ENCODE measurements at regions not wholly inside any gene's neighbourhood (a gene's known extent, or its start where the extent isn't known, plus 50 kb on each side); places are given as distances from the start of the nearest gene placed in this dataset.

- TF ChIP-seq ZNF70 (CRISPR knock-in tag; IDR thresholded peaks at IDR 0.05) (no peak), TOX (CRISPR knock-in tag; IDR thresholded peaks at IDR 0.05; ENCODE audit: borderline replicate concordance) (no peak)
- ATAC-seq = no peak
Measured at GRCh38 chr6:74651948-74652842, 553.7 kb downstream of the COL12A1 start.

GRCh38 chr6:74650668-74651067 is 555.2 kb downstream of the COL12A1 start:
- no peak for TF ChIP-seq BACH2 (CRISPR knock-in tag; IDR thresholded peaks at IDR 0.05; ENCODE audit: borderline replicate concordance)
- TF ChIP-seq ZC3H10 (CRISPR knock-in tag; IDR thresholded peaks at IDR 0.05) = no peak
- TF ChIP-seq PATZ1 (CRISPR knock-in tag; IDR thresholded peaks at IDR 0.05; ENCODE audit: borderline replicate concordance) = no peak
- no peak for TF ChIP-seq TSHZ2 (CRISPR knock-in tag; IDR thresholded peaks at IDR 0.05)
- TF ChIP-seq GLIS3 (CRISPR knock-in tag; IDR thresholded peaks at IDR 0.05) = no peak
- no peak for TF ChIP-seq ZFP3 (CRISPR knock-in tag; IDR thresholded peaks at IDR 0.05)
- no peak for TF ChIP-seq CREB5 (CRISPR knock-in tag; IDR thresholded peaks at IDR 0.05; ENCODE audit: low read depth)
- no peak for TF ChIP-seq RARB (CRISPR knock-in tag; IDR thresholded peaks at IDR 0.05)
- TF ChIP-seq CSDC2 (CRISPR knock-in tag; IDR thresholded peaks at IDR 0.05) = no peak
- no peak for TF ChIP-seq ZNF565 (CRISPR knock-in tag; conservative IDR thresholded peaks at IDR 0.05; ENCODE audit: low read depth)
- ATAC-seq = no peak

GRCh38 chr6:74646461-74646860 is 559.4 kb downstream of the COL12A1 start:
- no peak for ATAC-seq

More at GRCh38 chr6:74646461-74646860, 559.4 kb downstream of the COL12A1 start:
- no peak for TF ChIP-seq TSHZ2 (CRISPR knock-in tag; IDR thresholded peaks at IDR 0.05)
- no peak for TF ChIP-seq PATZ1 (CRISPR knock-in tag; IDR thresholded peaks at IDR 0.05; ENCODE audit: borderline replicate concordance)
- TF ChIP-seq ZC3H10 (CRISPR knock-in tag; IDR thresholded peaks at IDR 0.05) = no peak
- TF ChIP-seq ESRRG (CRISPR knock-in tag; IDR thresholded peaks at IDR 0.05) = no peak
- no peak for TF ChIP-seq CSDC2 (CRISPR knock-in tag; IDR thresholded peaks at IDR 0.05)
- no peak for TF ChIP-seq TCF4 (CRISPR knock-in tag; IDR thresholded peaks at IDR 0.05; ENCODE audit: borderline replicate concordance)
- TF ChIP-seq BACH2 (CRISPR knock-in tag; IDR thresholded peaks at IDR 0.05; ENCODE audit: borderline replicate concordance) = no peak
- no peak for TF ChIP-seq PPARA (CRISPR knock-in tag; IDR thresholded peaks at IDR 0.05; ENCODE audit: borderline replicate concordance)
- TF ChIP-seq ZFP3 (CRISPR knock-in tag; IDR thresholded peaks at IDR 0.05) = no peak
- no peak for TF ChIP-seq ISL1 (CRISPR knock-in tag; IDR thresholded peaks at IDR 0.05)
- no peak for TF ChIP-seq SNAI2 (CRISPR knock-in tag; IDR thresholded peaks at IDR 0.05)
- TF ChIP-seq ARNTL (CRISPR knock-in tag; IDR thresholded peaks at IDR 0.05; ENCODE audit: borderline replicate concordance, low read depth) = no peak
- TF ChIP-seq POU6F1 (CRISPR knock-in tag; IDR thresholded peaks at IDR 0.05; ENCODE audit: borderline replicate concordance, low read depth) = no peak
- TF ChIP-seq ZNF8 (CRISPR knock-in tag; IDR thresholded peaks at IDR 0.05) = no peak
- no peak for TF ChIP-seq GLIS3 (CRISPR knock-in tag; IDR thresholded peaks at IDR 0.05)
- TF ChIP-seq CREB5 (CRISPR knock-in tag; IDR thresholded peaks at IDR 0.05; ENCODE audit: low read depth) = no peak
- no peak for TF ChIP-seq CSRNP3 (CRISPR knock-in tag; IDR thresholded peaks at IDR 0.05)

Data from SK-N-SH treated with all-trans-retinoic acid at 6 μM for 48 hours (cell line).